A549 (cell line): ENCODE measurements at regions not wholly inside any gene's neighbourhood (a gene's known extent, or its start where the extent isn't known, plus 50 kb on each side); places are given as distances from the start of the nearest gene placed in this dataset.

Source experiments
- ATAC-seq, 2 experiments: fragments of 200-7000 bp in 1 of 2; fragments of >200 bp in 1 of 2; cut with Nextera tagmentation in 1 of 2; cut with Tn5 transposase in 1 of 2; 3 replicates each; pipeline versions ENCODE4 v1.8.0 to v1.9.1; 2018 to 2020; ENCODE audit warnings: mild to moderate bottlenecking in 1 of 2, moderate library complexity in 1 of 2
- CTCF ChIA-PET: fragments of 300-600 bp; sonication (Branson Sonifier 250); formaldehyde crosslinking; extraction: SDS; loops from one replicate; lab custom pipeline; 2021; ENCODE audit warnings: antibody characterized with exemption, inconsistent platforms; lab: Yijun Ruan, JAX
- POLR2A ChIA-PET: fragments of 350-600 bp; formaldehyde crosslinking; extraction: SDS; loops from one replicate; lab custom pipeline; 2021; ENCODE audit warnings: antibody characterized with exemption, inconsistent platforms; lab: Yijun Ruan, JAX
- DNase-seq, 2 experiments: peaks; one replicate each; pipeline versions ENCODE4 v3.0.0 to v3.0.0-alpha.2; 2011 to 2016; ENCODE audit warnings: low read depth in 1 of 2, low spot score in 1 of 2
- FAIRE-seq: peaks from 2 replicates; lab custom pipeline; 2011; peaks lifted over from hg19 to GRCh38; lab: Jason Lieb, UNC
- H3K27ac ChIP-seq, 2 experiments: fragments of >200 bp; sonication (Bioruptor Twin); formaldehyde crosslinking; 3 replicates each; pipeline ENCODE4 v1.5.1; 2016 to 2017
- H3K4me1 ChIP-seq: fragments of >200 bp; sonication (Bioruptor Twin); formaldehyde crosslinking; 3 replicates; pipeline ENCODE4 v1.6.1; 2016
- H3K4me2 ChIP-seq: fragments of >200 bp; sonication (Bioruptor Twin); formaldehyde crosslinking; 3 replicates; pipeline ENCODE4 v1.6.1; 2016
- H3K4me3 ChIP-seq: fragments of >200 bp; sonication (Bioruptor Twin); formaldehyde crosslinking; 3 replicates; pipeline ENCODE4 v1.5.1; 2016
- H3K9me3 ChIP-seq: fragments of >200 bp; sonication (Bioruptor Twin); formaldehyde crosslinking; 3 replicates; pipeline ENCODE4 v1.6.1; 2016
- BHLHE40 ChIP-seq: IDR thresholded peaks from 2 replicates; pipeline ENCODE4 v1.6.1; 2012; ENCODE audit warnings: low read depth, low read length, inconsistent platforms
- CBX8 ChIP-seq: fragments of 200-600 bp; sonication (generic); IDR thresholded peaks from 2 replicates; pipeline ENCODE4 v1.6.1; 2016
- CHD2 ChIP-seq: fragments of 150-350 bp; IDR thresholded peaks from 2 replicates; pipeline ENCODE4 v1.6.1; 2014; ENCODE audit warnings: low read length; ENCODE audit not compliant: partially characterized antibody
- CHD4 ChIP-seq: fragments of 200-600 bp; sonication (generic); IDR thresholded peaks from 2 replicates; pipeline ENCODE4 v1.6.1; 2016; ENCODE audit warnings: antibody characterized with exemption, mild to moderate bottlenecking, borderline replicate concordance
- EHMT2 ChIP-seq: fragments of 200-600 bp; sonication (generic); IDR thresholded peaks from 2 replicates; pipeline ENCODE4 v1.6.1; 2016; ENCODE audit warnings: antibody characterized with exemption, low read depth, mild to moderate bottlenecking, moderate library complexity
- ESRRA ChIP-seq: fragments of 150-350 bp; IDR thresholded peaks from 2 replicates; pipeline ENCODE4 v1.6.1; 2014; ENCODE audit warnings: mild to moderate bottlenecking, low read length, borderline replicate concordance
- FOXS1 ChIP-seq: fragments of 250-450 bp; sonication (Bioruptor Pico); IDR thresholded peaks from 2 replicates; pipeline ENCODE4 v1.5.0; 2020; ENCODE audit warnings: mild to moderate bottlenecking, moderate library complexity
- HEYL ChIP-seq: fragments of 250-450 bp; sonication (Bioruptor Pico); IDR thresholded peaks from 2 replicates; pipeline ENCODE4 v1.8.0; 2021; ENCODE audit warnings: mild to moderate bottlenecking, moderate library complexity
- JUNB ChIP-seq: fragments of >200 bp; sonication (Bioruptor Twin); formaldehyde crosslinking; IDR thresholded peaks from 2 replicates; pipeline ENCODE4 v1.6.1; 2016
- KDM5A ChIP-seq: fragments of 200-600 bp; sonication (generic); IDR thresholded peaks from 2 replicates; pipeline ENCODE4 v1.6.1; 2016; ENCODE audit warnings: antibody characterized with exemption, mild to moderate bottlenecking
- MAZ ChIP-seq: fragments of 150-350 bp; IDR thresholded peaks from 2 replicates; pipeline ENCODE4 v1.6.1; 2014; ENCODE audit warnings: antibody characterized with exemption, low read depth, low read length, borderline replicate concordance
- NPAS2 ChIP-seq: fragments of 250-450 bp; sonication (Bioruptor Pico); IDR thresholded peaks from 2 replicates; pipeline ENCODE4 v1.8.0; 2022; ENCODE audit warnings: mild to moderate bottlenecking, moderate library complexity, borderline replicate concordance
- POLR2AphosphoS2 ChIP-seq: conservative IDR thresholded peaks from 2 replicates; pipeline ENCODE4 v1.6.1; 2012; ENCODE audit warnings: low read length, improper control_type of control experiment, inconsistent platforms
- RAD21 ChIP-seq, 2 experiments: fragments of >200 bp in 1 of 2; sonication (Bioruptor Twin) in 1 of 2; formaldehyde crosslinking in 1 of 2; IDR thresholded peaks in 1 of 2; conservative IDR thresholded peaks in 1 of 2; 2 replicates in 1 of 2; 3 replicates in 1 of 2; pipeline ENCODE4 v1.6.1; 2012 to 2018; ENCODE audit warnings: inconsistent platforms in 1 of 2
- RARB ChIP-seq: fragments of 250-450 bp; sonication (Bioruptor Pico); IDR thresholded peaks from 2 replicates; pipeline ENCODE4 v1.8.0; 2021; ENCODE audit warnings: mild to moderate bottlenecking, moderate library complexity
- RCOR1 ChIP-seq: fragments of 150-350 bp; IDR thresholded peaks from 2 replicates; pipeline ENCODE4 v1.6.1; 2014; ENCODE audit warnings: antibody characterized with exemption, low read length, low read depth
- ZC3H11A ChIP-seq: fragments of 450-650 bp; IDR thresholded peaks from 2 replicates; pipeline ENCODE4 v1.6.1; 2014; ENCODE audit warnings: antibody characterized with exemption, mild to moderate bottlenecking
- WGBS: methylation state at CpG from one replicate; pipeline ENCODE4 v1.1.6; 2017; ENCODE audit errors: missing lambda C conversion rate; 5-methylcytosine and 5-hydroxymethylcytosine counted together
- TF ChIP-seq, protein P1 (sequence below): fragments of 200-600 bp; sonication (generic); IDR thresholded peaks from 2 replicates; pipeline ENCODE4 v1.6.1; 2016; ENCODE audit warnings: antibody characterized with exemption, mild to moderate bottlenecking, moderate library complexity
- TF ChIP-seq, protein P2 (sequence below): IDR thresholded peaks from 2 replicates; pipeline ENCODE4 v1.6.1; 2012
- TF ChIP-seq, protein P3 (sequence below): fragments of 450-650 bp; IDR thresholded peaks from 2 replicates; pipeline ENCODE4 v1.6.1; 2014; ENCODE audit warnings: antibody characterized with exemption
- TF ChIP-seq, protein P4 (sequence below): fragments of >200 bp; sonication (Bioruptor Twin); formaldehyde crosslinking; IDR thresholded peaks from 3 replicates; pipeline ENCODE4 v1.6.1; 2016
- TF ChIP-seq, protein P5 (sequence below): IDR thresholded peaks from 2 replicates; pipeline ENCODE4 v1.6.1; 2012; ENCODE audit warnings: low read depth, borderline replicate concordance

DNA sequence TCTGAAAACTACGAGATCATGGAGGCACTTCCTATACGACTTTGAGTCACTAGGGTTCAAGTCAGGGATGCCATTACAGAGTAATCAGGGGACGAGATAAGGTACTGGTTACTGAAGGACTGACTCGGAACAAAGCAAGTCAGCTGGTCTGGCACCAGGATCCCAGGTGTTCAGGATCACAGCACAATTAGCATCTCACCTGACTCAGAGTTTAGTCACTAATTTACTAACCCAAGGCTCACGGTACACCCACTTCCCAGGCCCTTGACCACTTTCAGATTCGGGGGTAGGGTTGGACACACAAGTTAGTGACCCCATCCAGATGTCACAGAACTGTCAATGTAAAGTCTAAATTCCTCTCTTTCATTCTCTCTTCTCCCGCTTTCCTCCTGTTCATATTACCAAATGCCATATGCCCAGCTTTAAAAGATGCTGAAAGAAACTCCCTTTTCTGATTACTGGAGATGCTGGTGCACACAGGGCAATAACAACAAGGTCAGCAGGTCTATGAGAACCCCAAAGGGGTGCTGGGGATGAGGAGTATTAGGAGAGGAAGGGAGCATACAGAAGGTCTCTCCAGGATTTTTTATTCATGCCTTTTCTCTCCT lies 657.8 kb downstream of the TLE1 start:
- H3K9me3 ChIP-seq: no peaks in the 10 kb centered on the region
- FAIRE-seq: no peak
- DNase-seq: no peak
- TF ChIP-seq, protein P1, sequence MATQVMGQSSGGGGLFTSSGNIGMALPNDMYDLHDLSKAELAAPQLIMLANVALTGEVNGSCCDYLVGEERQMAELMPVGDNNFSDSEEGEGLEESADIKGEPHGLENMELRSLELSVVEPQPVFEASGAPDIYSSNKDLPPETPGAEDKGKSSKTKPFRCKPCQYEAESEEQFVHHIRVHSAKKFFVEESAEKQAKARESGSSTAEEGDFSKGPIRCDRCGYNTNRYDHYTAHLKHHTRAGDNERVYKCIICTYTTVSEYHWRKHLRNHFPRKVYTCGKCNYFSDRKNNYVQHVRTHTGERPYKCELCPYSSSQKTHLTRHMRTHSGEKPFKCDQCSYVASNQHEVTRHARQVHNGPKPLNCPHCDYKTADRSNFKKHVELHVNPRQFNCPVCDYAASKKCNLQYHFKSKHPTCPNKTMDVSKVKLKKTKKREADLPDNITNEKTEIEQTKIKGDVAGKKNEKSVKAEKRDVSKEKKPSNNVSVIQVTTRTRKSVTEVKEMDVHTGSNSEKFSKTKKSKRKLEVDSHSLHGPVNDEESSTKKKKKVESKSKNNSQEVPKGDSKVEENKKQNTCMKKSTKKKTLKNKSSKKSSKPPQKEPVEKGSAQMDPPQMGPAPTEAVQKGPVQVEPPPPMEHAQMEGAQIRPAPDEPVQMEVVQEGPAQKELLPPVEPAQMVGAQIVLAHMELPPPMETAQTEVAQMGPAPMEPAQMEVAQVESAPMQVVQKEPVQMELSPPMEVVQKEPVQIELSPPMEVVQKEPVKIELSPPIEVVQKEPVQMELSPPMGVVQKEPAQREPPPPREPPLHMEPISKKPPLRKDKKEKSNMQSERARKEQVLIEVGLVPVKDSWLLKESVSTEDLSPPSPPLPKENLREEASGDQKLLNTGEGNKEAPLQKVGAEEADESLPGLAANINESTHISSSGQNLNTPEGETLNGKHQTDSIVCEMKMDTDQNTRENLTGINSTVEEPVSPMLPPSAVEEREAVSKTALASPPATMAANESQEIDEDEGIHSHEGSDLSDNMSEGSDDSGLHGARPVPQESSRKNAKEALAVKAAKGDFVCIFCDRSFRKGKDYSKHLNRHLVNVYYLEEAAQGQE: no peak
- TF ChIP-seq ZC3H11A: no peak
- TF ChIP-seq ESRRA: no peak
- no peak for TF ChIP-seq POLR2AphosphoS2
- TF ChIP-seq, protein P2, sequence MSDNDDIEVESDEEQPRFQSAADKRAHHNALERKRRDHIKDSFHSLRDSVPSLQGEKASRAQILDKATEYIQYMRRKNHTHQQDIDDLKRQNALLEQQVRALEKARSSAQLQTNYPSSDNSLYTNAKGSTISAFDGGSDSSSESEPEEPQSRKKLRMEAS: no peak
- no peak for TF ChIP-seq MAZ
- TF ChIP-seq KDM5A: no peak
- no peak for TF ChIP-seq CHD2
- TF ChIP-seq, protein P3, sequence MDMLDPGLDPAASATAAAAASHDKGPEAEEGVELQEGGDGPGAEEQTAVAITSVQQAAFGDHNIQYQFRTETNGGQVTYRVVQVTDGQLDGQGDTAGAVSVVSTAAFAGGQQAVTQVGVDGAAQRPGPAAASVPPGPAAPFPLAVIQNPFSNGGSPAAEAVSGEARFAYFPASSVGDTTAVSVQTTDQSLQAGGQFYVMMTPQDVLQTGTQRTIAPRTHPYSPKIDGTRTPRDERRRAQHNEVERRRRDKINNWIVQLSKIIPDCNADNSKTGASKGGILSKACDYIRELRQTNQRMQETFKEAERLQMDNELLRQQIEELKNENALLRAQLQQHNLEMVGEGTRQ: no peak
- TF ChIP-seq HEYL (CRISPR knock-in tag): no peak
- TF ChIP-seq, all 56 proteins: peak for 0
- H3K4me3 ChIP-seq: no peak overlapping the region
- ATAC-seq: no peak
- WGBS: 76% methylated on average over 7 of the region's 7 CpGs
- CTCF ChIA-PET: interaction anchor here (2.3 kb wide), 1 partner anchor 13 kb away, joined by 4 read pairs; no protein-coding TSS in a partner anchor
- H3K4me2 ChIP-seq: peak overlapping the region; percentile 53
- H3K4me1 ChIP-seq: peaks cover 40% of the 10 kb centered on the region
- POLR2A ChIA-PET: no interaction called here
- H3K27ac ChIP-seq: peak overlapping the region; percentile 51 to 75

DNA sequence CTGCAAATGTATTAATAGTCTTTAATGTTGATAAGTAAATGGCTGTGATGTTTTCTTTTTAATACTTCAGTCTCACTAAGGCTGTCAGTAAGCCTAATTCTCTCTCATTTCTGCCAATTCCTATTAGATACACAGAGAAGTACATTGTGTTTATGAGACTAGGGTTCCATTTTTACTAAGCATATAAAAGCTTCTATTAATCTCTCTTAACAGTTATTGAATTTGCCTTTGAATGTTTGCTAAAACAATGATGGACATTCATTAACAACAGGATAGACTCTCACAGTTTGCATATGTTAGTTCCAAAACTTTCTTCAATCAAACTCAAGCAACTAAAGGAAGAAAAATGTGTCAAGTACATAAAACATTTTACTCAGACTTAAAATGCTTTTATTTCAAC lies 659.3 kb downstream of the TLE1 start:
- H3K4me2 ChIP-seq: no peak overlapping the region
- no peaks in the 10 kb centered on the region for H3K9me3 ChIP-seq
- POLR2A ChIA-PET: no interaction called here
- peaks cover 40% of the 10 kb centered on the region for H3K4me1 ChIP-seq
- no peak for ATAC-seq
- H3K4me3 ChIP-seq: no peak overlapping the region
- FAIRE-seq: peak; percentile 95
- H3K27ac ChIP-seq: no peak overlapping the region; a peak in 1 of 6 replicates
- TF ChIP-seq BHLHE40: no peak
- no peak for TF ChIP-seq FOXS1 (CRISPR knock-in tag)
- TF ChIP-seq RCOR1: no peak
- TF ChIP-seq RARB (CRISPR knock-in tag): no peak
- TF ChIP-seq MAZ: no peak
- TF ChIP-seq, protein P4, sequence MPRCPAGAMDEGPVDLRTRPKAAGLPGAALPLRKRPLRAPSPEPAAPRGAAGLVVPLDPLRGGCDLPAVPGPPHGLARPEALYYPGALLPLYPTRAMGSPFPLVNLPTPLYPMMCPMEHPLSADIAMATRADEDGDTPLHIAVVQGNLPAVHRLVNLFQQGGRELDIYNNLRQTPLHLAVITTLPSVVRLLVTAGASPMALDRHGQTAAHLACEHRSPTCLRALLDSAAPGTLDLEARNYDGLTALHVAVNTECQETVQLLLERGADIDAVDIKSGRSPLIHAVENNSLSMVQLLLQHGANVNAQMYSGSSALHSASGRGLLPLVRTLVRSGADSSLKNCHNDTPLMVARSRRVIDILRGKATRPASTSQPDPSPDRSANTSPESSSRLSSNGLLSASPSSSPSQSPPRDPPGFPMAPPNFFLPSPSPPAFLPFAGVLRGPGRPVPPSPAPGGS: no peak
- no peak for TF ChIP-seq NPAS2
- no peak for TF ChIP-seq HEYL (CRISPR knock-in tag)
- TF ChIP-seq RAD21 (conservative IDR thresholded peaks at IDR 0.05 in 1 of 2, IDR thresholded peaks at IDR 0.05 in 1 of 2): no peak
- no peak for TF ChIP-seq EHMT2
- no peak for TF ChIP-seq JUNB
- TF ChIP-seq, protein P5, sequence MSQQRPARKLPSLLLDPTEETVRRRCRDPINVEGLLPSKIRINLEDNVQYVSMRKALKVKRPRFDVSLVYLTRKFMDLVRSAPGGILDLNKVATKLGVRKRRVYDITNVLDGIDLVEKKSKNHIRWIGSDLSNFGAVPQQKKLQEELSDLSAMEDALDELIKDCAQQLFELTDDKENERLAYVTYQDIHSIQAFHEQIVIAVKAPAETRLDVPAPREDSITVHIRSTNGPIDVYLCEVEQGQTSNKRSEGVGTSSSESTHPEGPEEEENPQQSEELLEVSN: no peak
- TF ChIP-seq CHD4: no peak
- no peak for TF ChIP-seq CBX8
- no peak for DNase-seq
- CTCF ChIA-PET: no interaction called here
